NCI-H2171 treated with DMSO at 0.1 percent for 48 hours (cell line): ENCODE measurements at regions not wholly inside any gene's neighbourhood (a gene's known extent, or its start where the extent isn't known, plus 50 kb on each side); places are given as distances from the start of the nearest gene placed in this dataset.
"Not testable (repeated sequence)": the region's sequence is repeated elsewhere in the genome, so short reads cannot be mapped to it uniquely, and the experiment has no call there.

Experiments used
- DNase-seq: peaks from one replicate; lab custom pipeline; 2025; lab: John Stamatoyannopoulos, UW

GRCh38 chr4:23956601-23957364, 66.9 kb upstream of the PPARGC1A start:
- DNase-seq: no peak

DNA sequence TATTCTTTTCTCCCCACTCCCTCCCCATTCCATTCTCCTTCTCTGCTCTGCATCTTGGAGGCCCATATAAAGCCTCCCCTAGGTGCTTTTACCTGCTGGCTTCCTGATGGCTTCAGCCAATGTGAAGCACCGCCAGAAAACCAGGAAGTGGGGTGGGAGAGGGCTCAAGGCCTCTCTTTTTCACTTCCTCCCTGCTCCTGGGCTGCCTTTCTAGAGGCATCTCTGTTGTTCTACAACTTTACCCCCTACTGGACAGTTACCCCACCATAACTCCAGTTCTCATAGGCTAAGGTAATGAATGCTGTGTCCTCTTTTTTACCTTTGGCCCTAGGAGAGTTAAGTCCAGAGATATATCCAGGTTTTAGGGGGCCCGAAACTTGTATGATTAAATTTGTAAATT, 62.4 kb upstream of the PPARGC1A start:
- no peak for DNase-seq

DNA sequence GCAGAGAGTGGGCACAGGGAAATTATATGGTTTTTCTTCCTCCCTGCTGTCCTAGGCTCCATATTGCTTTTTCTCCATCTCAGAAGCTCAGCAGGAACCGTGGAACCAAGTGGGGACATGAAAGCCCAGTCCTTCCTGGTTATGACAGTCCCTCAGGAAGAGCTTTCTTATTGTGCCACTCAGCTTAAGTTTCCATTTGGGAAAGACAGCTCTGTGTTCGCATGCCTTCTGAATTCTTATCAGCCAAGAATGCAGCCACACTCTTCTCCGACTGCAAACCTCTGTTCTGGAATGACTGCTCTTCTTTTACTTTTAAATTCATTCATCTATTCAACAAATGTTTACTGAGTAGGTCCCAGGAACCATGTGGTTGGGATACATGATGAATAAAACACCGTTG, 58.0 kb upstream of the PPARGC1A start:
- no peak for DNase-seq

DNA sequence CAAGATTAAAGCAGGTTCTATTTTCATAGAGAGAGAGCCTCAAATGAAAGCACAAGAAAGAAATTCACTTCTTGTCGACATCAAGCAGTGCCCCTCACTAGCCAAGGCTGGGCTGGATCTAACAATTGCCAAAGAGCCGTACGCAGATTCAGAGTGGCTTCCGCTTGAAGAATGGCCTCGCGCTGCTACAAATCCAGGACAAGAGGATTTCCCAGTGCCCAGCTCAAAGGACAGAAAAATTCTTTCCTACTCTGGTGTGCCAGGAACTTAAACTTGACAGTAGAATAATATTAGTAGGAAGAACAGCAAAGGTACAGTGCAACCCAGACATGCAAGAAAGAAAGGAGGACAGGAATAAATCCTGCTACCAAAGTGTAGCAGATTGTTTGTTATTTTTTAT, 56.5 kb upstream of the PPARGC1A start:
- no peak for DNase-seq

GRCh38 chr4:23945451-23946017, 55.7 kb upstream of the PPARGC1A start:
- DNase-seq: no peak

GRCh38 chr4:23944556-23944955, 54.7 kb upstream of the PPARGC1A start:
- DNase-seq: not testable (repeated sequence)

GRCh38 chr4:23943478-23943877, 53.6 kb upstream of the PPARGC1A start:
- no peak for DNase-seq

- DNase-seq: no peak
These were observed 52.6 kb upstream of the PPARGC1A start for GRCh38 chr4:23942471-23942870.
